BLaER1 (cell line): ENCODE measurements at regions not wholly inside any gene's neighbourhood (a gene's known extent, or its start where the extent isn't known, plus 50 kb on each side); places are given as distances from the start of the nearest gene placed in this dataset.

Experiments used
- H3K27ac ChIP-seq: shearing (Covaris generic); formaldehyde crosslinking; 2 replicates; pipeline ENCODE4 v1.8.1; 2022
- H3K27me3 ChIP-seq: shearing (Covaris generic); formaldehyde crosslinking; 2 replicates; pipeline ENCODE4 v1.8.1; 2022
- H3K36me3 ChIP-seq: shearing (Covaris generic); formaldehyde crosslinking; 2 replicates; pipeline ENCODE4 v1.8.1; 2022
- H3K4me1 ChIP-seq: shearing (Covaris generic); formaldehyde crosslinking; 2 replicates; pipeline ENCODE4 v1.8.1; 2022
- H3K4me2 ChIP-seq: shearing (Covaris generic); formaldehyde crosslinking; 2 replicates; pipeline ENCODE4 v1.8.1; 2022
- H3K4me3 ChIP-seq: shearing (Covaris generic); formaldehyde crosslinking; 2 replicates; pipeline ENCODE4 v1.8.1; 2022
- H3K9ac ChIP-seq: shearing (Covaris generic); formaldehyde crosslinking; 2 replicates; pipeline ENCODE4 v1.8.1; 2022
- H3K9me3 ChIP-seq: shearing (Covaris generic); formaldehyde crosslinking; 2 replicates; pipeline ENCODE4 v1.8.1; 2022
- H4K20me1 ChIP-seq: shearing (Covaris generic); formaldehyde crosslinking; 2 replicates; pipeline ENCODE4 v1.8.1; 2022
- Cebpa-rat ChIP-seq: shearing (Covaris generic); IDR thresholded peaks from 2 replicates; pipeline ENCODE4 v1.8.1; 2022

DNA sequence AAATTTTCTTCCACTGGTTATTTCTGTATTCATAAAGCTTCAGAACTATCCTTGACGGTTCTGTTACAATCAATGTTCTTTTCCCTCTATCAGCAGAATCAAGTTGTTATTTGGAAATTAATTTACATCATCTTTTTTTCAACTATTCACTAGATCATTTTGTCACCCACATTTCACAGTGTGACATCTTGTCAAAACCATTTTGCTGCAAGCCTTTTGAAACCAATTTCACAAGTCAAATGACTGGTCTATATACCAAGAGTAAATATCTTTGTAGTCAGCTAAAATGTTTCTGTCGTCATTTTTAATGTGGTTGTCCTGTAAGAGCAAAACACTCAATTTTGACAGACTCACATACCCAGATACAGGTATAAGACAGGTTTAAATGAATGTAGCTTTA is 984.3 kb upstream of the TYRP1 start:
- no peak for TF ChIP-seq Cebpa-rat
- H4K20me1 ChIP-seq: no peaks in the 10 kb centered on the region
- no peaks in the 10 kb centered on the region for H3K4me1 ChIP-seq
- H3K27ac ChIP-seq: no peak overlapping the region
- no peaks in the 10 kb centered on the region for H3K36me3 ChIP-seq
- no peak overlapping the region for H3K4me2 ChIP-seq
- H3K9ac ChIP-seq: no peak overlapping the region
- H3K27me3 ChIP-seq: no peaks in the 10 kb centered on the region
- no peaks in the 10 kb centered on the region for H3K9me3 ChIP-seq
- H3K4me3 ChIP-seq: no peak overlapping the region

DNA sequence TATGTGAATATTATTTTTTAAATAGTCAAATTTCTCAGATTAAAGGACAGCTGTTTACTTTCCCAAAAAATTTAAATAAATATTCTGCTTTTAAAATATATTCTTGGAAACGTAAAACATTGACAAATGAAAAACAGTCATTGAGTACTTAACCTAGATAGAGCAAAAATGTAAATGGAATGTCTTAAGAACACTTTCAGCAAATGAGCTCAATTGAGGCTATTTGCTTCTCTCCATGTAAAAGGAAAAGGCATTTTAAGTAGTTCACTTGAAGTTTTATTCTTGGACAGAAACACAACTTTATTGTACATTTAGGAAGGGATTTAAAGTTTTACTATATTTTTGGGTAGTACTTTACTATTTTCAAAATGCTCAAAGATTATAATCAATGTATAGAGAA is 983.6 kb upstream of the TYRP1 start:
- Histone ChIP-seq H3K27ac (no peak overlapping the region), H3K4me3 (no peak overlapping the region), H3K4me1 (no peaks in the 10 kb centered on the region), H3K27me3 (no peaks in the 10 kb centered on the region), H4K20me1 (no peaks in the 10 kb centered on the region), H3K9me3 (no peaks in the 10 kb centered on the region), H3K4me2 (no peak overlapping the region), H3K36me3 (no peaks in the 10 kb centered on the region), H3K9ac (no peak overlapping the region)
- no peak for TF ChIP-seq Cebpa-rat

DNA sequence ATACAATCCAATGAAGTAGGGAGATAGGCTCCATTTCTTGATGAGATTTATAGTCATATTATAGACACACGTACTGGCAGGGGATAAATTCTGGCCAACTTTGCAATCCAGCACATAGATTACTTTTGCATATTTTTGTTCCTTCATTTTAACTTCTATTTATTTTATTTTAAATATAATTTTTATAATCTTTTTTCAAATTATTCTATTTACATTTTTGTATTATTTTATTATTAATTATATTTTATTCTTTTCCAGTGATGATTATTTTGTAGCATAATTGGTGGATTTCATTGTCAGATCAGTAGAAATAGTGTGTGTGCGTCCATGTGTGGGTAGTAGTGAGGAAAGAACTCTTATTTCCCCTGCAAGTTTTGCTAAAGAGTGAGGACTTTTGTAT is 980.1 kb upstream of the TYRP1 start:
- no peak overlapping the region for H3K4me3 ChIP-seq
- no peaks in the 10 kb centered on the region for H3K4me1 ChIP-seq
- H3K4me2 ChIP-seq: no peak overlapping the region
- no peaks in the 10 kb centered on the region for H3K27me3 ChIP-seq
- no peak overlapping the region for H3K27ac ChIP-seq
- no peaks in the 10 kb centered on the region for H3K9me3 ChIP-seq
- H3K9ac ChIP-seq: no peak overlapping the region
- no peaks in the 10 kb centered on the region for H3K36me3 ChIP-seq
- no peaks in the 10 kb centered on the region for H4K20me1 ChIP-seq
- no peak for TF ChIP-seq Cebpa-rat

DNA sequence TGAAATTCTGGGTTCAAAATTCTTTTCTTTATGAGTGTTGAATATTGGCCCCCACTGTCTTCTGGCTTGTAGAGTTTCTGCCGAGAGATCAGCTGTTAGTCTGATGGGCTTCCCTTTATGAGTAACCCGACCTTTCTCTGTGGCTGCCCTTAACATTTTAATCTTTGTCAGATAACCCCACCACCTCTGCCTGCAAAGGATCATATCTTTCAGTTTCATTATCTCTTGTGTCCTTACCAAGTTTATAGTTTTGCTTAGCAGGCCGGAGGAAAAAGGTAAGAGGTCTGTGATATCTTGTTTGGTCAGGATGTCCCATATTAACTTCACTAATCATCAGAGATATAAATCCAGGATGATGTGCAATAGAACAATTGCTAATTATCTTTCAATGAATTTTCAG is 970.2 kb upstream of the TYRP1 start:
- Histone ChIP-seq H3K4me2 (no peak overlapping the region), H3K27ac (no peak overlapping the region), H4K20me1 (no peaks in the 10 kb centered on the region), H3K9me3 (no peaks in the 10 kb centered on the region), H3K4me1 (no peaks in the 10 kb centered on the region), H3K36me3 (no peaks in the 10 kb centered on the region), H3K9ac (no peak overlapping the region), H3K4me3 (no peak overlapping the region), H3K27me3 (no peaks in the 10 kb centered on the region)
- no peak for TF ChIP-seq Cebpa-rat

DNA sequence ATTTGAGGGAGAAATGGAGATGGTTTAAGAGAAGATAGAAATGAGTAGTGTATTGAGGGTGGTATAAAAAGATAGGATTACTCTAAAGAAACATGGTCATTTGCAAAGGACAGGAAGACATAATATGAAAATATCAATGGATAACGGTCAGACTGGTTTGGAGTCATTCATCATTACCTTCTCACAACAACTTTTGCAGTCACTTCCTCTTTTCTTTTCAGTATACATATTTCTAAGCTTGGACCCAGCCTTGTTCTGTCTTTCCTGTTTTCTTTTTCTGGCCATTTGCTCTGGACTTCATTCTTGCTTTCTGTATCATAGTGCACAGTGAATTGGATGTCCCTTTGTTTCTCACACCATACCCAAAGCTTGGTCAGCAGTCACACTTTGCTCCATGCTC is 966.5 kb upstream of the TYRP1 start:
- Histone ChIP-seq H3K9ac (no peak overlapping the region), H3K27ac (no peak overlapping the region), H3K4me3 (no peak overlapping the region), H3K4me2 (no peak overlapping the region), H3K27me3 (no peaks in the 10 kb centered on the region), H3K4me1 (no peaks in the 10 kb centered on the region), H4K20me1 (no peaks in the 10 kb centered on the region), H3K9me3 (no peaks in the 10 kb centered on the region), H3K36me3 (no peaks in the 10 kb centered on the region)
- no peak for TF ChIP-seq Cebpa-rat

DNA sequence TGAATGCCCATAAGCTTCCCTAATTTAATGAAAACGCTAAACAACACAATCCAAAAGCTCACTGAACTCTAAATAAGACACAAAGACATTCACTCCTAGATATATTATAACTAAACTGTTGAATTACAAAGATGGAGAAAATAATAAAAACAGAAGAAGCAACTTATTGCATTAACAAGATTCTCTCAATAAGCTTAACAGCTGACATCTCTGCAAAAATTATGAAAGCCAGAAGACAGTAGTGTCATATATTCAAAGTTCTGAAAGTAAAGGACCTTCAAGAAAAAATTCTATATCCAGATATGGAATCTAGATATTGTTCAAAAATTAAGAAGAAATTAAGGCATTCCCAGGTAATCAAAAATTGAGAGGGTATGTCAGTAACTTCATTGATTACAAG is 957.8 kb upstream of the TYRP1 start:
- H4K20me1 ChIP-seq: no peaks in the 10 kb centered on the region
- H3K27me3 ChIP-seq: no peaks in the 10 kb centered on the region
- peaks cover 6% of the 10 kb centered on the region; the same call in 1 of the 2 replicates for H3K9me3 ChIP-seq
- H3K9ac ChIP-seq: no peak overlapping the region
- TF ChIP-seq Cebpa-rat: no peak
- no peaks in the 10 kb centered on the region for H3K4me1 ChIP-seq
- no peak overlapping the region for H3K4me2 ChIP-seq
- H3K4me3 ChIP-seq: no peak overlapping the region
- H3K27ac ChIP-seq: no peak overlapping the region
- no peaks in the 10 kb centered on the region for H3K36me3 ChIP-seq

DNA sequence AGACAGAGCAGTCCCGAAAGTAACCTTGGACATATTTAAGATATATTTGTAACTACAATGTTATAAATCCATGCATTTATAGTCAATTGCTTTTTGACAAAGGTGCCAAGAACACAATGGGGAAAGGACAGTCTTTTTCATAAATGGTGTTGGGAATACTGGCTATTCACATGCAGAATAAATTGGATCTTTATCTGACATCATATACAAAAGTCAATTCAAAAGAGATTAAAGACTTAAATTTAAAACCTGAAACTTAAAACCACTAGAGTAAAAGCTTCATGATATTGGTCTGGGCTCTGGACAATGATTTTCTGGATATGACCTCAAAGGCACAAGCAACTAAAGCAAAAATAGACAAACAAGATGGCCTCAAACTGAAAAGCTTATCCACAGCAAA is 950.7 kb upstream of the TYRP1 start:
- no peak overlapping the region for H3K9ac ChIP-seq
- H3K4me1 ChIP-seq: no peaks in the 10 kb centered on the region
- no peak for TF ChIP-seq Cebpa-rat
- H3K27me3 ChIP-seq: no peaks in the 10 kb centered on the region
- no peak overlapping the region for H3K4me3 ChIP-seq
- no peaks in the 10 kb centered on the region for H4K20me1 ChIP-seq
- H3K4me2 ChIP-seq: no peak overlapping the region
- no peak overlapping the region for H3K27ac ChIP-seq
- H3K9me3 ChIP-seq: no peaks in the 10 kb centered on the region
- H3K36me3 ChIP-seq: no peaks in the 10 kb centered on the region

DNA sequence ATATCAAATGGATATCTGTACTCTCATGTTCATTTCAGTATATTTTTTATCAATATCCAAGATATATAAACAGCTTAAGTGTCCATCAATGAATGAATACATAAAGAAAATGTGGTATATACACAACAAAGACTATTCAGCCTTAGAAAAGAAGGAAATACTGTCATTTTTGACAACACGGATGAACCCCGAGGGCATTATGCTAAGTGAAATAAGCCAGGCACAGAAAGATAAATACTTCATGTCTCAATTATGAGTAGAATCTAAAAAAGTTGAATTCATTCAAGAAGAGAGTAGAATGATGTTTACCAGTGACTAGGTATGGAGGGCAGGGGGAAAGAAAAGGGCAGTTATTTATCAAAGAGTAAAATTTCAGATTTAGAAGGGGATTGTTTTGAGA is 949.8 kb upstream of the TYRP1 start:
- Histone ChIP-seq H3K9ac (no peak overlapping the region), H3K9me3 (no peaks in the 10 kb centered on the region), H3K4me1 (no peaks in the 10 kb centered on the region), H3K36me3 (no peaks in the 10 kb centered on the region), H3K27me3 (no peaks in the 10 kb centered on the region), H3K4me3 (no peak overlapping the region), H3K27ac (no peak overlapping the region), H4K20me1 (no peaks in the 10 kb centered on the region), H3K4me2 (no peak overlapping the region)
- no peak for TF ChIP-seq Cebpa-rat

DNA sequence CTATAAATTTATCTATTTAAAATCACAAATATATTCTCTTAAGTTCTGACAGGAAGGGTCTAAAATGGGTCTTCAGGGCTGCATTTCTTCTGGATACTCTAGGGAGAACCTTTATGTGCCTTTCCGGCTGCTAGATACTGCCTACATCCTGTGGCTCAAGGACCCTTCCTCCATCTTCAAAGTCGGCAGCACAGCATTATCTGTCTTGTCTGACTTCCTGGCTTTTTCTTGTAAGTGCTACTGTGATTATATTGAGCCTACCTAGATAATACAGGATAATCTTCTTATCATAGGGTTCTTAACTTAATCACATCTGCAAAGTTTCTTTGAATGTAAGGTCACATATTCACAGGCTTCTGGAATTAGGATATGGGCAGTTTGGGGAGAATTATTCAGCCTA is 943.8 kb upstream of the TYRP1 start:
- no peak overlapping the region for H3K4me3 ChIP-seq
- H3K27ac ChIP-seq: no peak overlapping the region
- no peaks in the 10 kb centered on the region for H4K20me1 ChIP-seq
- no peaks in the 10 kb centered on the region for H3K27me3 ChIP-seq
- H3K36me3 ChIP-seq: no peaks in the 10 kb centered on the region
- no peaks in the 10 kb centered on the region for H3K9me3 ChIP-seq
- H3K4me2 ChIP-seq: no peak overlapping the region
- H3K9ac ChIP-seq: no peak overlapping the region
- no peak for TF ChIP-seq Cebpa-rat
- no peaks in the 10 kb centered on the region for H3K4me1 ChIP-seq

DNA sequence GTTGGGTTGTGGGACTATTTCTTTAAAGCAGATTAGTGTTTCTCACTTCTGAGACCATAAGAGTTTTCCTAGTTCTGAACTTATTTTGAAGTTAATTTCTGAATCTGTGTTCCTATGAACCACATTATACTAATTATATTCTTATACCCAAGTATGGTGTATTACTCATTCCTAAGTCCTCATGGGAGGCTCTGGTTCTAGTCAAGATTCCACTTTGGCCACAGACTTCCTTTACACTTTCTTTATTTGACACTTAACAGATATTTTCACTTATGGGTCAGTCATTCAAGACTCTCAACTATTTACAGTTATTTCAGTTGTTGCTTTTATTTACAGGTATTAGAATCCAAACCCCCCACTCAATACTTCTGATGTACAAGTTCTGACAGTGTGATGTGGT is 937.2 kb upstream of the TYRP1 start:
- Histone ChIP-seq H3K9ac (no peak overlapping the region), H3K4me3 (no peak overlapping the region), H3K9me3 (no peaks in the 10 kb centered on the region), H3K36me3 (no peaks in the 10 kb centered on the region), H4K20me1 (no peaks in the 10 kb centered on the region), H3K27ac (no peak overlapping the region), H3K27me3 (no peaks in the 10 kb centered on the region), H3K4me1 (no peaks in the 10 kb centered on the region), H3K4me2 (no peak overlapping the region)
- no peak for TF ChIP-seq Cebpa-rat

DNA sequence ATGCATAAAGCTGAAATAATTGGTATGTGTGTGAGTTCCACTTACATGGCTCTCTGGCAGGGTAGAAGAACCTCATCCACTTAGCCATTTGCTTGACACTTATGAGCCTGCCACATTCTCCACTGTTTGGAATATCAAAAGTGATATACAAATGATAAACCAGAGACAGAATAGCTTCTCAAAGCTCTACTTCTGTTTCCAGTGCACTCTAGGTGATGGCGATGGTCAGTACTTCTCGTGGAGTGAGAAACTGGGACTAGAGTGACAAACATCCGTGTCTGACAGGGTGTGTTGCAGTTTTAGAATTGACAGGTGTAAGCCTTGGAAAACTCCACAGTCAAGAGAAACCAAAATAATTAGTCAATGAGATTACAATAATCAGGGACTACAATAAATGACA is 935.8 kb upstream of the TYRP1 start:
- no peak for TF ChIP-seq Cebpa-rat
- H3K27ac ChIP-seq: no peak overlapping the region
- H3K9ac ChIP-seq: no peak overlapping the region
- H3K4me2 ChIP-seq: no peak overlapping the region
- no peaks in the 10 kb centered on the region for H3K36me3 ChIP-seq
- H3K4me3 ChIP-seq: no peak overlapping the region
- H4K20me1 ChIP-seq: no peaks in the 10 kb centered on the region
- no peaks in the 10 kb centered on the region for H3K9me3 ChIP-seq
- H3K27me3 ChIP-seq: no peaks in the 10 kb centered on the region
- no peaks in the 10 kb centered on the region for H3K4me1 ChIP-seq
